HG02571 (cell line): ENCODE measurements at regions not wholly inside any gene's neighbourhood (a gene's known extent, or its start where the extent isn't known, plus 50 kb on each side); places are given as distances from the start of the nearest gene placed in this dataset.
"Not testable (repeated sequence)": the region's sequence is repeated elsewhere in the genome, so short reads cannot be mapped to it uniquely, and the experiment has no call there.

Experiments
- ATAC-seq: cut with Tn5 transposase; IDR thresholded peaks from one replicate; pipeline ENCODE4 v1.9.1; 2021; ENCODE audit warnings: mild to moderate bottlenecking, moderate library complexity; ENCODE audit not compliant: unreplicated experiment

DNA sequence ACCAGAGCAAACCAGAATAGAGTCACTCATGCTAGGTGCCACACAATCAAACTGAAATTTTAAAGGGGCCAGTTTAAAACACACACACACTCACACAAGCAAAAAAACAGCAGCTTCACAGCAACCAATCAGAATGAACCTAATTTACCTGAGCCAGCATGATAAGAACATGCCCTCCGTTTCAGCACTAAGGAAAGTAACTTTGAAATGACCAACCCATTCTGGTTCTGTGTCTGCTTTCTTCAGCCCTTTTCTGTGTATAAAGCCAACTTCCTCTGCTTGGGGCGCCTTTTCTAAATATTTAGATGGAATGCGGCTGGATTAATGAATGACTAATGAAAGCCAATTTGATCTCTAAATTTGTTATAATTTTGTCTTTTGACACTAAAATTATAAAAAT is 629.1 kb downstream of the ZEB2 start:
- ATAC-seq, result no peak

DNA sequence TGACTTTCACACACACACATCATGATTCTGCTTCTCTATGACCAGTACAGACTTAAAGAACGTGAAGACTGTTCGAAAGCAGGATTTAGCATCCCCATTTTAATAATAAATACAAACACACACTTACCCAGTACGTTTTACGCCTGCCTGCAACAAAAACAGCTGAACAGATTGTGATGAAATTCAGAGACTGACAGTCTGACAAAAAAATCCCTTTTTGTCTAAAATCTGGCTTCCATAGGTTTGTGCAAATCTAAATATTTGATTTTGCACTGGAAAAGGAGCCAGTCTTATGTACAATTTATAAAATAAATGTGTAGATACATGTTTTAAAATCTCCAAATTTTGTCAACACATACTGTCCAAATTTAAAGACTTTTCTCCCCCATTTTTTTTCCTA is 630.7 kb downstream of the ZEB2 start:
- no peak for ATAC-seq

DNA sequence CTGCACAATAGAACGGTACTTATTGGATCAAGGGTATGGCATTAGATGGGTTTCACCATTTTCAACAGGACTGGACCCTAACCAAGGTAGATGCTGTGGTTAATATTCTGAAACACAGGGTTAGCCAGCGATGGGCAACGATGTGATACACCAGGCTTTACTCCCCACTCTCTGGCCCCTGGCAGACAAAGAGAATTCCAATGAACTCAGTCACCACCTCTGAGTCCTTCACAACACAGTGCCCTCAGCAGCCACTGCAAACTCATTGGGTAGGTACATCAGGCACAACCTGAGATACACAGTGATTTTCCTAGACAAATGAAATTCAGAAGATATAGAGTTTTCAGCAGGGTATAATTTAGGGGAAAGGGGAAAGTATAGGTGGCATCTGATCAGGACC is 634.5 kb downstream of the ZEB2 start:
- ATAC-seq, result no peak

DNA sequence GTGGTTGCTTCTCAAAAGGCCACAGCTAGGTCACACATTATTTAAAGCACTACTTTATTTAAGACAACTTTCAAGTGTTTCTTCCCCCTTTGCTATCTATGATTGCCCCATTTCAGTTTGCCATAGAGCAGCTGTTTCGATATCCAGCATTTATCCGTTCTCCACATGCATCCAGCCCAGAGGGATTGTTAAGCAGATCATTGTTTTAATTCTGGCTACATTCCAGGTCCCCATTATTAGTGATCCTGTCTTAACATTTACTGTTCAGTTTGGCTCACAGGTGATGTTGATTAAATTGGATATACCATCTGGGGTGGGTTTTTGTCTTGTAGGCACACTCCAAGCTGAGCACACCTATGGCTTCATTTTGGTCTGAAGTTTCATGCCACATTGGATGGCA is 638.7 kb downstream of the ZEB2 start:
- ATAC-seq, result no peak

GRCh38 chr2:143877876-143878530 is 641.9 kb downstream of the ZEB2 start:
- ATAC-seq, result no peak

GRCh38 chr2:143877056-143877455 is 642.9 kb downstream of the ZEB2 start:
- no peak for ATAC-seq

- no peak for ATAC-seq
These were observed 644.4 kb downstream of the ZEB2 start for GRCh38 chr2:143875295-143876233.

- no peak for ATAC-seq
These were observed 646.0 kb downstream of the ZEB2 start for GRCh38 chr2:143873886-143874285.

GRCh38 chr2:143870696-143871095 is 649.2 kb downstream of the ZEB2 start:
- ATAC-seq, result no peak

DNA sequence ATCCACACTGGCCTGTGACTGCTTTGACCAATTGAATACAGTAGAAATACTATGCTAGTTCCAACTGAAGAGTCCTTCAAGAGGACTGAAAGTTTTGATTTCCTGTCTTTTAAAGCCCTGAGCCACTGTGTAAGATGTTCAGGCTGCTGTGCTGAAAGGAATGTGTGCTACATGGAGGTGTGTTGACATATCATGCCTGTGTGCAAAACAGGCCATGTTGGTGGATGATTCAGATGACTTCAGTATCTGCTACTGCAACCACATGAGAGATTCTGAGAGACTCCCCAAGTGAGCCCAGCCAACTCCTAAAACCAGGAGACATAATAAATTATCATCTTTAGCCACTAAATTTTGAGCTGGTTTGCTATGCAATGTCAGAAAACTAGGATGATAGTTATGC is 662.9 kb downstream of the ZEB2 start:
- ATAC-seq, result no peak

DNA sequence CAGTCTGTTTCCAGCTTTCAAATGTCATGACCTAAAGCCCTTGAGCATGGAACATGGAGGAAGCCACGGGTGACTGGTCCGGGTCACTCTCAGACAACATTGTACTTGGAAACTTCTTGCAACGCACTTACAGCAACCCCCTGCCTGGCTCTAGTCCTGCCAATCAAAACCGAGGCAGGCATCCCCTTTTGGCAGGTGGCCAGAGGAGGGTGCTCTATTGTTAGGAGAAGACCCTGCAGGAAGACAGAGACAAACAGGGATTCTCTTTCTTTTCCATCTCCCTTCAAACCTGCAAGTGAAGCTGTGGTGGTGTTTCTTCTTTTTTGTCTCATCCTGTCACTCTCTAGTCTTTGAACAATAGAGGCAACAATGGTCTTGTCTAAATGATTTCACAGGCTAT is 667.2 kb downstream of the ZEB2 start:
- ATAC-seq, result no peak

- no peak for ATAC-seq
These were observed 669.8 kb downstream of the ZEB2 start for GRCh38 chr2:143850084-143850483.

GRCh38 chr2:143847257-143847656 is 672.7 kb downstream of the ZEB2 start:
- no peak for ATAC-seq

DNA sequence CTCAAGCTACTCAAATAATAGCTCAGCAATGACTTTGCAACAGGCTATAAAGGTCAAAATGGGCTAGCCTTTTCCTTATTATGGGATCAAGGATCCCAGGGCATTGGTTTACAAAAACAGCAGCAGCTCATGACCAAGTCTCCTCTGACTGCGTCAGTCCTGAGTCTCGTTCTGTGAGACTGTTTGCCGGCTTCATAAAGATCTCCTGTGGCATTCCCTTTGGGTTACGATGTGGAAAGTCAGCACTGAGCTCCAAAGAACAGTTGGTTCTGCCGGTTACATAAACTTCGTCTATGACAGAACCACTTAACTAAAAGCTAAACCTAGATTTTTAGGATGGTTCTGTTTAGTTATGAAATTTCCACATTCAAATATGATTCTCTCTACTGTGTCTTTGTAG is 674.9 kb downstream of the ZEB2 start:
- ATAC-seq, result no peak

DNA sequence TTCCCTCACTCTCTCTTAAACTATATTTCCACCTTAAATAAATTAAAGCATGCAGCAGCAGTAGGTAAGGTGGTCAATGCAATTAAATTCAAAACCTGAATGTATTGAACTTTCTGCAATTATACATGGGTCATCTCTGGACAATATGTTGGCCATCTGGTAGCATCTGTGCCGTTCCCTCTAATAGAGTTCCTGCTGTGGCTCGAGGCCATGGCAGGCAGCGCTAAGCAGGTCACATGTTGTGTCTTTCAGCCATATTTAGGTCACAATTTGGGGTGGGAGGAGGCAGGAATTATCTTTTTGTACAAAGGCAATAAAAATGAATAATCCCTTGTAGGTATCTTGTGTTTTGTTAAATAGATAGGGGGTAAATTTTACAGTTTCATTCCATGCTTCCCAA is 676.2 kb downstream of the ZEB2 start:
- ATAC-seq, result no peak

DNA sequence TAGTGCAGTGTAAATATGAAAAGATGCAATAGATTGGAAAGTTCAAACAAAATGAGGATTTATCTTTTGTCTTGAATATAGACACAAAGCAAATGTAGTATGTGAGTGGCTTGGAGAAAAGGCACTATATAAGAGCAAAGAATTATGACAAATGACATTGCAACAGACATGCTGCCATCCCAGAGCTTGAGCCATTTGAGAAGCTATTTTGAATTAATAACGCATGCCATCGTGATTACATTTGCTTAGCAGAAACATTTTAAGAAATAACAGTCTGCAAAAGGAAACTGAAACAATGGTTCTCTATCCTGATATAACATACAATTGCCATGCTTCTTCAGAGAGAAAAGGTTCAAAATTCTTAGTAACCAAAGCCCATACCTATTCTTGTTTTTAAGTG is 677.1 kb downstream of the ZEB2 start:
- ATAC-seq, result no peak

GRCh38 chr2:143841935-143842334 is 678.0 kb downstream of the ZEB2 start:
- no peak for ATAC-seq

- no peak for ATAC-seq
These were observed 679.3 kb downstream of the ZEB2 start for GRCh38 chr2:143840601-143841000.

GRCh38 chr2:143840194-143840593 is 679.7 kb downstream of the ZEB2 start:
- ATAC-seq, result no peak

DNA sequence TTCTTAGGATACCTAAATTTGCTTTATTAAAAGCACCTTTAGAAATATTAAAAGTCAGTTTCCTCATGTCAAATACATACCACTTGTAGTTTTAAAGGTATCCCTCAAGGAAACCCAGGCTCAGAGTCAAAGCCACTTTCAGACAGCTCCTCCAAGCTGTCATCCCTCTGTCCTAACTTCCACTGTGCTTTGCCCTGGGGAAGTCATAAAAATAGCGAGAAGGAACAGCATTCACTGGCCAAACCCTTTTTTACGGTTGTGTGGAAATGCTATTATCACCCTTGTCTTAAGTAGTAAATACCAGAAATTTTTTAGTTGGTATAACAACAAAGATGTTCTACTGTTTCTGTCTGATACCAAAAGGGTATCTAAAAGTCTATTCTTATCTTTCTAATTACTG is 680.5 kb downstream of the ZEB2 start:
- ATAC-seq, result no peak

- ATAC-seq, result not testable (repeated sequence)
These were observed 682.9 kb downstream of the ZEB2 start for GRCh38 chr2:143837055-143837454.

- ATAC-seq, result no peak
These were observed 684.4 kb downstream of the ZEB2 start for GRCh38 chr2:143835481-143835880.
